Stimulated activated CD8-positive, alpha-beta memory T cell treated with anti-CD3 and anti-CD28 coated beads, Interleukin-7, amount 100 ng/mL, for 1 hour (primary cell): ENCODE measurements at regions not wholly inside any gene's neighbourhood (a gene's known extent, or its start where the extent isn't known, plus 50 kb on each side); places are given as distances from the start of the nearest gene placed in this dataset.

Experiments
- DNase-seq, 2 donors: peaks; one replicate each; pipeline ENCODE4 v3.0.0-alpha.2; 2020; ENCODE audit warnings: low read depth in 2 of 2

- DNase-seq = no peak
Observed at GRCh38 chr14:95386536-95387095, 66.9 kb upstream of the CLMN start.

GRCh38 chr14:95385701-95386100, 66.0 kb upstream of the CLMN start:
- DNase-seq = no peak

- no peak for DNase-seq
Observed at GRCh38 chr14:95382747-95383146, 63.0 kb upstream of the CLMN start.

- DNase-seq = no peak
Observed at GRCh38 chr14:95381726-95382125, 62.0 kb upstream of the CLMN start.

- DNase-seq = no peak
Observed at GRCh38 chr14:95380350-95381042, 60.8 kb upstream of the CLMN start.

- DNase-seq = no peak
Observed at GRCh38 chr14:95379634-95380033, 59.9 kb upstream of the CLMN start.

GRCh38 chr14:95375539-95376109, 55.9 kb upstream of the CLMN start:
- DNase-seq = no peak

GRCh38 chr14:95374239-95374997, 54.7 kb upstream of the CLMN start:
- DNase-seq = no peak

- DNase-seq = no peak
Observed at GRCh38 chr14:95370076-95370475, 50.4 kb upstream of the CLMN start.
